GM23338 (cell line): ENCODE measurements at regions not wholly inside any gene's neighbourhood (a gene's known extent, or its start where the extent isn't known, plus 50 kb on each side); places are given as distances from the start of the nearest gene placed in this dataset.

Experiments
- CREB1 ChIP-seq: fragments of 250-450 bp; sonication (Bioruptor Pico); IDR thresholded peaks from 2 replicates; pipeline ENCODE4 v1.5.0; 2020; ENCODE audit warnings: low read depth, mild to moderate bottlenecking, moderate library complexity
- ETS1 ChIP-seq: IDR thresholded peaks from 2 replicates; pipeline ENCODE4 v1.6.1; 2016; ENCODE audit warnings: antibody characterized with exemption
- EZH2 ChIP-seq: fragments of 200-600 bp; sonication (generic); IDR thresholded peaks from one replicate; pipeline ENCODE4 v1.8.0; 2017; ENCODE audit warnings: antibody characterized with exemption, mild to moderate bottlenecking, low read depth; ENCODE audit not compliant: unreplicated experiment
- EZH2phosphoT487 ChIP-seq: fragments of 200-600 bp; sonication (generic); IDR thresholded peaks from one replicate; pipeline ENCODE4 v1.8.1; 2018; ENCODE audit warnings: antibody characterized with exemption; ENCODE audit not compliant: unreplicated experiment
- JUNB ChIP-seq: IDR thresholded peaks from one replicate; pipeline ENCODE4 v1.6.1; 2016; ENCODE audit warnings: antibody characterized with exemption; ENCODE audit not compliant: unreplicated experiment
- NANOG ChIP-seq: IDR thresholded peaks from 2 replicates; pipeline ENCODE4 v1.6.1; 2016; ENCODE audit warnings: antibody characterized with exemption, borderline replicate concordance
- POLR2AphosphoS5 ChIP-seq: IDR thresholded peaks from 2 replicates; pipeline ENCODE4 v1.6.1; 2016; ENCODE audit warnings: antibody characterized with exemption, low read depth
- STAT1 ChIP-seq: IDR thresholded peaks from one replicate; pipeline ENCODE4 v1.6.1; 2016; ENCODE audit warnings: antibody characterized with exemption; ENCODE audit not compliant: unreplicated experiment
- ZNF114 ChIP-seq: fragments of 250-450 bp; sonication (Bioruptor Pico); IDR thresholded peaks from 2 replicates; pipeline ENCODE4 v1.5.0; 2020; ENCODE audit warnings: mild to moderate bottlenecking, moderate library complexity
- ZNF331 ChIP-seq: fragments of 250-450 bp; sonication (Bioruptor Pico); IDR thresholded peaks from 2 replicates; pipeline ENCODE4 v1.5.0; 2020; ENCODE audit warnings: low read depth, mild to moderate bottlenecking, moderate library complexity
- TF ChIP-seq, protein P1 (sequence below), 2 experiments: fragments of 200-600 bp in 1 of 2; sonication (generic) in 1 of 2; conservative IDR thresholded peaks; 2 replicates each; pipeline versions ENCODE4 v1.5.1 to v1.6.1; 2016 to 2017; ENCODE audit warnings: antibody characterized with exemption in 2 of 2, low read depth in 2 of 2, mild to moderate bottlenecking in 2 of 2, moderate library complexity in 1 of 2
- TF ChIP-seq, protein P2 (sequence below): IDR thresholded peaks from one replicate; pipeline ENCODE4 v1.6.1; 2018; ENCODE audit warnings: antibody characterized with exemption; ENCODE audit not compliant: unreplicated experiment

DNA sequence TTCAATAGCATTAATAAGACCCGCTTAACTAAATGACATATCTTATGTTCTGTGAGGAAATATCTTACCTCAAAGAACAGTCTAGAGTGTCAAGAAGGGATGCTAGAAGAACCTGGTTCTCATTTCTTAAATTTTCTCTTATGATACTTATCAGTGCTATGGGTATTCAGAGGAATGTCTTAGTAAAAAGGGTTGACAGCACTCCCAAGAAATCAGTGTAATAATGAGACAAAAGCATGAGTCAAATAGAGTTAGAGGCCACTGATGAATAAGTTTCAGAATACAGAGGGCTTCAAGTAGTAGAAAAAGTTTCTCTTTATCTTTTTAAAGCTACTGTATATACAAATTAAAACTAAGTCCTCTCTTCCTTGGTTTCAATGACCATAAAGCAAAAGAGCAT lies 242.8 kb downstream of the GJA1 start:
- TF ChIP-seq, protein P1, sequence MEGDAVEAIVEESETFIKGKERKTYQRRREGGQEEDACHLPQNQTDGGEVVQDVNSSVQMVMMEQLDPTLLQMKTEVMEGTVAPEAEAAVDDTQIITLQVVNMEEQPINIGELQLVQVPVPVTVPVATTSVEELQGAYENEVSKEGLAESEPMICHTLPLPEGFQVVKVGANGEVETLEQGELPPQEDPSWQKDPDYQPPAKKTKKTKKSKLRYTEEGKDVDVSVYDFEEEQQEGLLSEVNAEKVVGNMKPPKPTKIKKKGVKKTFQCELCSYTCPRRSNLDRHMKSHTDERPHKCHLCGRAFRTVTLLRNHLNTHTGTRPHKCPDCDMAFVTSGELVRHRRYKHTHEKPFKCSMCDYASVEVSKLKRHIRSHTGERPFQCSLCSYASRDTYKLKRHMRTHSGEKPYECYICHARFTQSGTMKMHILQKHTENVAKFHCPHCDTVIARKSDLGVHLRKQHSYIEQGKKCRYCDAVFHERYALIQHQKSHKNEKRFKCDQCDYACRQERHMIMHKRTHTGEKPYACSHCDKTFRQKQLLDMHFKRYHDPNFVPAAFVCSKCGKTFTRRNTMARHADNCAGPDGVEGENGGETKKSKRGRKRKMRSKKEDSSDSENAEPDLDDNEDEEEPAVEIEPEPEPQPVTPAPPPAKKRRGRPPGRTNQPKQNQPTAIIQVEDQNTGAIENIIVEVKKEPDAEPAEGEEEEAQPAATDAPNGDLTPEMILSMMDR (conservative IDR thresholded peaks at IDR 0.05; ENCODE audit: low read depth in 2 of 2) = no peak
- TF ChIP-seq EZH2 (no peak), CREB1 (CRISPR knock-in tag) (no peak), JUNB (no peak), POLR2AphosphoS5 (no peak), NANOG (no peak), ZNF114 (CRISPR knock-in tag) (no peak), ZNF331 (no peak), EZH2phosphoT487 (no peak), ETS1 (no peak), STAT1 (no peak)
- TF ChIP-seq, protein P2, sequence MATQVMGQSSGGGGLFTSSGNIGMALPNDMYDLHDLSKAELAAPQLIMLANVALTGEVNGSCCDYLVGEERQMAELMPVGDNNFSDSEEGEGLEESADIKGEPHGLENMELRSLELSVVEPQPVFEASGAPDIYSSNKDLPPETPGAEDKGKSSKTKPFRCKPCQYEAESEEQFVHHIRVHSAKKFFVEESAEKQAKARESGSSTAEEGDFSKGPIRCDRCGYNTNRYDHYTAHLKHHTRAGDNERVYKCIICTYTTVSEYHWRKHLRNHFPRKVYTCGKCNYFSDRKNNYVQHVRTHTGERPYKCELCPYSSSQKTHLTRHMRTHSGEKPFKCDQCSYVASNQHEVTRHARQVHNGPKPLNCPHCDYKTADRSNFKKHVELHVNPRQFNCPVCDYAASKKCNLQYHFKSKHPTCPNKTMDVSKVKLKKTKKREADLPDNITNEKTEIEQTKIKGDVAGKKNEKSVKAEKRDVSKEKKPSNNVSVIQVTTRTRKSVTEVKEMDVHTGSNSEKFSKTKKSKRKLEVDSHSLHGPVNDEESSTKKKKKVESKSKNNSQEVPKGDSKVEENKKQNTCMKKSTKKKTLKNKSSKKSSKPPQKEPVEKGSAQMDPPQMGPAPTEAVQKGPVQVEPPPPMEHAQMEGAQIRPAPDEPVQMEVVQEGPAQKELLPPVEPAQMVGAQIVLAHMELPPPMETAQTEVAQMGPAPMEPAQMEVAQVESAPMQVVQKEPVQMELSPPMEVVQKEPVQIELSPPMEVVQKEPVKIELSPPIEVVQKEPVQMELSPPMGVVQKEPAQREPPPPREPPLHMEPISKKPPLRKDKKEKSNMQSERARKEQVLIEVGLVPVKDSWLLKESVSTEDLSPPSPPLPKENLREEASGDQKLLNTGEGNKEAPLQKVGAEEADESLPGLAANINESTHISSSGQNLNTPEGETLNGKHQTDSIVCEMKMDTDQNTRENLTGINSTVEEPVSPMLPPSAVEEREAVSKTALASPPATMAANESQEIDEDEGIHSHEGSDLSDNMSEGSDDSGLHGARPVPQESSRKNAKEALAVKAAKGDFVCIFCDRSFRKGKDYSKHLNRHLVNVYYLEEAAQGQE = no peak
